Activated CD4-positive, alpha-beta T cell treated with anti-CD3 and anti-CD28 coated beads, Interleukin-2, amount 10 ng/mL, durations not matched to agents 24 days and 14 days (primary cell): ENCODE measurements at regions not wholly inside any gene's neighbourhood (a gene's known extent, or its start where the extent isn't known, plus 50 kb on each side); places are given as distances from the start of the nearest gene placed in this dataset.
"Not testable (repeated sequence)": the region's sequence is repeated elsewhere in the genome, so short reads cannot be mapped to it uniquely, and the experiment has no call there.

ENCODE experiments used
- DNase-seq: peaks from one replicate; pipeline ENCODE4 v3.0.0; 2022
- H3K27ac Mint-ChIP-seq: one replicate; pipeline ENCODE4 v1.8.0; 2022; ENCODE audit warnings: mild to moderate bottlenecking, mixed read lengths
- H3K27me3 Mint-ChIP-seq: one replicate; pipeline ENCODE4 v1.8.0; 2022; ENCODE audit warnings: mixed read lengths
- H3K36me3 Mint-ChIP-seq: one replicate; pipeline ENCODE4 v1.8.0; 2022; ENCODE audit warnings: low read depth, mild to moderate bottlenecking, mixed read lengths
- H3K4me1 Mint-ChIP-seq: one replicate; pipeline ENCODE4 v1.8.0; 2021; ENCODE audit warnings: mixed read lengths
- H3K4me3 Mint-ChIP-seq: one replicate; pipeline ENCODE4 v1.8.0; 2022; ENCODE audit warnings: mild to moderate bottlenecking, moderate library complexity, mixed read lengths
- H3K9me3 Mint-ChIP-seq: one replicate; pipeline ENCODE4 v1.8.0; 2021; ENCODE audit warnings: mixed read lengths
- intact Hi-C: fragments of 100-400 bp; cut with micrococcal nuclease; formaldehyde crosslinking; loops from one replicate; pipeline ENCODE4 v1.15.1; 2023

GRCh38 chr2:242061930-242062329 lies 192.4 kb downstream of the RTP5 start:
- DNase-seq, H3K27me3 Mint-ChIP-seq, intact Hi-C loops, H3K27ac Mint-ChIP-seq, H3K36me3 Mint-ChIP-seq, H3K9me3 Mint-ChIP-seq, H3K4me3 Mint-ChIP-seq, H3K4me1 Mint-ChIP-seq: not testable (repeated sequence)

- H3K27ac Mint-ChIP-seq = no peak overlapping the region
- H3K4me3 Mint-ChIP-seq = no peak overlapping the region
- intact Hi-C loops = no loop called here
- no peak for DNase-seq
- H3K9me3 Mint-ChIP-seq = no peaks in the 10 kb centered on the region
- no peaks in the 10 kb centered on the region for H3K4me1 Mint-ChIP-seq
- peaks cover 3% of the 10 kb centered on the region for H3K27me3 Mint-ChIP-seq
- H3K36me3 Mint-ChIP-seq = no peaks in the 10 kb centered on the region
Observed at GRCh38 chr2:242063436-242063835, 193.9 kb downstream of the RTP5 start.

- no peak for DNase-seq
- Mint-ChIP-seq H3K4me1 (no peaks in the 10 kb centered on the region), H3K9me3 (no peaks in the 10 kb centered on the region), H3K27me3 (peaks cover 3% of the 10 kb centered on the region), H3K36me3 (no peaks in the 10 kb centered on the region), H3K27ac (no peak overlapping the region), H3K4me3 (no peak overlapping the region)
- intact Hi-C loops = no loop called here
Observed at GRCh38 chr2:242063850-242064249, 194.3 kb downstream of the RTP5 start.

- Mint-ChIP-seq H3K4me3 (no peak overlapping the region), H3K4me1 (no peaks in the 10 kb centered on the region), H3K9me3 (no peaks in the 10 kb centered on the region), H3K36me3 (no peaks in the 10 kb centered on the region), H3K27ac (no peak overlapping the region), H3K27me3 (peaks cover 1% of the 10 kb centered on the region)
- DNase-seq = no peak
- intact Hi-C loops = no loop called here
Observed at GRCh38 chr2:242064364-242065250, 195.1 kb downstream of the RTP5 start.

GRCh38 chr2:242065426-242065825 lies 195.9 kb downstream of the RTP5 start:
- no peak for DNase-seq
- intact Hi-C loops = no loop called here
- Mint-ChIP-seq H3K4me3 (no peak overlapping the region), H3K9me3 (no peaks in the 10 kb centered on the region), H3K27me3 (peaks cover 1% of the 10 kb centered on the region), H3K4me1 (no peaks in the 10 kb centered on the region), H3K27ac (no peak overlapping the region), H3K36me3 (no peaks in the 10 kb centered on the region)

- no peak for DNase-seq
- no peaks in the 10 kb centered on the region for H3K4me1 Mint-ChIP-seq
- H3K36me3 Mint-ChIP-seq = no peaks in the 10 kb centered on the region
- no peaks in the 10 kb centered on the region for H3K27me3 Mint-ChIP-seq
- intact Hi-C loops = no loop called here
- H3K27ac Mint-ChIP-seq = no peak overlapping the region
- no peak overlapping the region for H3K4me3 Mint-ChIP-seq
- H3K9me3 Mint-ChIP-seq = no peaks in the 10 kb centered on the region
Observed at GRCh38 chr2:242069018-242069417, 199.5 kb downstream of the RTP5 start.

- H3K9me3 Mint-ChIP-seq, H3K4me3 Mint-ChIP-seq, intact Hi-C loops, H3K27ac Mint-ChIP-seq, DNase-seq, H3K4me1 Mint-ChIP-seq, H3K27me3 Mint-ChIP-seq, H3K36me3 Mint-ChIP-seq: not testable (repeated sequence)
Observed at GRCh38 chr2:242069938-242070395, 200.4 kb downstream of the RTP5 start.

GRCh38 chr2:242070726-242071125 lies 201.2 kb downstream of the RTP5 start:
- H3K9me3 Mint-ChIP-seq, H3K27me3 Mint-ChIP-seq, H3K4me1 Mint-ChIP-seq, H3K27ac Mint-ChIP-seq, DNase-seq, H3K36me3 Mint-ChIP-seq, intact Hi-C loops, H3K4me3 Mint-ChIP-seq: not testable (repeated sequence)

GRCh38 chr2:242071377-242071776 lies 201.8 kb downstream of the RTP5 start:
- H3K9me3 Mint-ChIP-seq, H3K36me3 Mint-ChIP-seq, H3K4me3 Mint-ChIP-seq, H3K4me1 Mint-ChIP-seq, DNase-seq, intact Hi-C loops, H3K27ac Mint-ChIP-seq, H3K27me3 Mint-ChIP-seq: not testable (repeated sequence)

GRCh38 chr2:242071936-242072335 lies 202.4 kb downstream of the RTP5 start:
- H3K4me3 Mint-ChIP-seq, H3K36me3 Mint-ChIP-seq, H3K27ac Mint-ChIP-seq, DNase-seq, H3K27me3 Mint-ChIP-seq, intact Hi-C loops, H3K4me1 Mint-ChIP-seq, H3K9me3 Mint-ChIP-seq: not testable (repeated sequence)

GRCh38 chr2:242075168-242075567 lies 205.6 kb downstream of the RTP5 start:
- intact Hi-C loops = no loop called here
- H3K27ac Mint-ChIP-seq = no peak overlapping the region
- H3K4me1 Mint-ChIP-seq = no peaks in the 10 kb centered on the region
- no peak overlapping the region for H3K4me3 Mint-ChIP-seq
- H3K27me3 Mint-ChIP-seq = peaks cover 14% of the 10 kb centered on the region
- H3K9me3 Mint-ChIP-seq = no peaks in the 10 kb centered on the region
- no peaks in the 10 kb centered on the region for H3K36me3 Mint-ChIP-seq
- DNase-seq = no peak

- no peak for DNase-seq
- no peaks in the 10 kb centered on the region for H3K36me3 Mint-ChIP-seq
- no peaks in the 10 kb centered on the region for H3K9me3 Mint-ChIP-seq
- H3K27me3 Mint-ChIP-seq = peaks cover 14% of the 10 kb centered on the region
- intact Hi-C loops = no loop called here
- H3K4me1 Mint-ChIP-seq = no peaks in the 10 kb centered on the region
- no peak overlapping the region for H3K4me3 Mint-ChIP-seq
- no peak overlapping the region for H3K27ac Mint-ChIP-seq
Observed at GRCh38 chr2:242075696-242076095, 206.2 kb downstream of the RTP5 start.

GRCh38 chr2:242076184-242076583 lies 206.7 kb downstream of the RTP5 start:
- H3K4me1 Mint-ChIP-seq, DNase-seq, H3K9me3 Mint-ChIP-seq, H3K36me3 Mint-ChIP-seq, H3K4me3 Mint-ChIP-seq, H3K27ac Mint-ChIP-seq, intact Hi-C loops: not testable (repeated sequence)
- peaks cover 17% of the 10 kb centered on the region for H3K27me3 Mint-ChIP-seq

- DNase-seq, H3K4me3 Mint-ChIP-seq, intact Hi-C loops, H3K9me3 Mint-ChIP-seq, H3K36me3 Mint-ChIP-seq, H3K27ac Mint-ChIP-seq, H3K4me1 Mint-ChIP-seq: not testable (repeated sequence)
- peaks cover 22% of the 10 kb centered on the region for H3K27me3 Mint-ChIP-seq
Observed at GRCh38 chr2:242078426-242078825, 208.9 kb downstream of the RTP5 start.

- H3K4me1 Mint-ChIP-seq, H3K27ac Mint-ChIP-seq, H3K4me3 Mint-ChIP-seq, H3K36me3 Mint-ChIP-seq, H3K9me3 Mint-ChIP-seq, intact Hi-C loops, DNase-seq: not testable (repeated sequence)
- H3K27me3 Mint-ChIP-seq = peaks cover 25% of the 10 kb centered on the region
Observed at GRCh38 chr2:242079792-242080191, 210.3 kb downstream of the RTP5 start.
